ENCODE measurements at regions not wholly inside any gene's neighbourhood (a gene's known extent, or its start where the extent isn't known, plus 50 kb on each side); places are given as distances from the start of the nearest gene placed in this dataset.

GRCh38 chr14:28695109-28695508, 71.5 kb upstream of the FOXG1 start:
- TF ChIP-seq POLR2A (IDR thresholded peaks at IDR 0.05; ENCODE audit: low read depth, low read length): no peak
- no peak for TF ChIP-seq RCOR1 (IDR thresholded peaks at IDR 0.05; ENCODE audit: insufficient replicate concordance, low read length)
- TF ChIP-seq CTCF (conservative IDR thresholded peaks at IDR 0.05; ENCODE audit: low read depth, low read length): no peak
- TF ChIP-seq RAD21 (IDR thresholded peaks at IDR 0.05; ENCODE audit: low read length): no peak
- no peak for TF ChIP-seq MAZ (IDR thresholded peaks at IDR 0.05; ENCODE audit: borderline replicate concordance, low read depth, low read length)
- no peak for TF ChIP-seq RFX5 (IDR thresholded peaks at IDR 0.05; ENCODE audit: low read depth, low read length)
- no peak for TF ChIP-seq USF2 (IDR thresholded peaks at IDR 0.05; ENCODE audit: low read depth, low read length)

Measured in IMR-90 (cell line).